A549 (cell line): ENCODE measurements at regions not wholly inside any gene's neighbourhood (a gene's known extent, or its start where the extent isn't known, plus 50 kb on each side); places are given as distances from the start of the nearest gene placed in this dataset.

Experiments used
- CTCF ChIP-seq: fragments of >200 bp; sonication (Bioruptor Twin); formaldehyde crosslinking; IDR thresholded peaks from 3 replicates; pipeline ENCODE4 v1.5.1; 2016
- EP300 ChIP-seq, 2 experiments: fragments of >200 bp; sonication (Bioruptor Twin); formaldehyde crosslinking; IDR thresholded peaks; 2 replicates in 1 of 2; 3 replicates in 1 of 2; pipeline ENCODE4 v1.6.1; 2016 to 2017
- NPAS2 ChIP-seq: fragments of 250-450 bp; sonication (Bioruptor Pico); IDR thresholded peaks from 2 replicates; pipeline ENCODE4 v1.8.0; 2022; ENCODE audit warnings: mild to moderate bottlenecking, moderate library complexity, borderline replicate concordance
- SREBF2 ChIP-seq: fragments of 450-650 bp; IDR thresholded peaks from 2 replicates; pipeline ENCODE4 v1.6.1; 2014; ENCODE audit warnings: mild to moderate bottlenecking, moderate library complexity

DNA sequence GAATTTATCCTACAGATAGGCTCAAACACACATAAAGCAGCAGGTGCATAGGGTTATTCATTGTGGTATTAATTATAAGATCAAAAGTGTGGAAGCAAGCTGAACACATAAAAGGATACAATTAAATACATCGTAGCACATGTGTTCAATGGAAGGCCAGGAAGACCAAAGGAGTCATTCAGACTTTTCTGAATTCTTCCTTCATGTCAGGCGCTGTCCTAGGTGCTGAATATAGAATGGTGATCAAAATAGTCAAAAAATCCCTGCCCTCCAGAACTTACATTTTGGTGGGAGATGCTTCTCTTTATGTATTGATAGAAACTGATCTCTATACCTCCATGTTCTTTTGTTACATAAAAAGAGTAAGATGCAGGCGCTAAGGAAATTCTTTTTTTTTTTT, 439.0 kb upstream of the ASIC2 start:
- TF ChIP-seq NPAS2 (CRISPR knock-in tag) = no peak
- TF ChIP-seq EP300 (IDR thresholded peaks at IDR 0.05) = no peak
- TF ChIP-seq CTCF = no peak
- no peak for TF ChIP-seq SREBF2
